ENCODE measurements at regions not wholly inside any gene's neighbourhood (a gene's known extent, or its start where the extent isn't known, plus 50 kb on each side); places are given as distances from the start of the nearest gene placed in this dataset.

DNA sequence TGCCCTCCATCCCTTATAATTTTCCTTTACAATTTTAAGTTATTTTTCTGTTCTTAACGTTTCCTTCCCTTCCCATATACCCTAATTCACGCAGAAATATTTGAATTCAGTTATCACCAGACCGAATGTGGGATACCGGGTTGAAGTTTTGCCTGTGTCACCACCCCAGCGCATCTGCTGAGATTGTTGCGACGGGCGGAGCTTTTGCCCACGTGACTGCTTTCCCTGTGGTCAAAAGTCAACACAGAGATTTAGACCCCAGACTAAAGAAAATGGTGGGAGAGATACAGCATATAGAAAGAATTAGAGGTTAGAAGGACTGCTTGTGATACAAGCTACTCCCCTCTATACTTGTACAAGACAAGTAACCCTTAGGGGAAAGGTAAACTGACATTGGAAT lies 326.4 kb upstream of the CTNND2 start:
- 84% methylated on average over 9 of the region's 9 CpGs; no CpG with 5 or more reads in 1 of the 2 experiments for WGBS, 2 experiments (ENCODE audit: extremely low coverage in 1 of 2, insufficient coverage in 1 of 2, insufficient read length in 1 of 2, insufficient replicate concordance in 2 of 2, low coverage in 1 of 2, low lambda C conversion rate in 2 of 2, missing lambda C conversion rate in 1 of 2)
- POLR2A ChIA-PET (ENCODE audit: partially characterized antibody): no interaction called here

More for the DNA sequence above, 326.4 kb upstream of the CTNND2 start:
- no peak for TF ChIP-seq ZNF274 (IDR thresholded peaks at IDR 0.05; ENCODE audit: borderline replicate concordance, extremely low read depth, low read length)
- no peak for TF ChIP-seq PHF8 (conservative IDR thresholded peaks at IDR 0.05; ENCODE audit: low read depth, low read length)
- TF ChIP-seq TEAD4 (IDR thresholded peaks at IDR 0.05; ENCODE audit: low read depth, low read length): no peak
- TF ChIP-seq POLR2A (IDR thresholded peaks at IDR 0.05; ENCODE audit: control extremely low read depth in 1 of 2, low read depth in 2 of 2, low read length in 2 of 2): no peak
- TF ChIP-seq SP1 (IDR thresholded peaks at IDR 0.05; ENCODE audit: low read depth, low read length): no peak
- TF ChIP-seq EGR1 (IDR thresholded peaks at IDR 0.05; ENCODE audit: borderline replicate concordance, low read depth, low read length): no peak
- Histone ChIP-seq H3K4me1 (replicated peaks in 1 of 4; ENCODE audit: control insufficient read depth in 3 of 4, insufficient read depth in 4 of 4, low read length in 3 of 4) (peaks cover 0 to 3% (median 1%) of the 10 kb centered on the region in 4 experiments; a peak in 1 of 7 replicates), H4K91ac (replicated peaks; ENCODE audit: insufficient read length, low read length) (no peak overlapping the region), H3K36me3 (ENCODE audit: control insufficient read depth in 2 of 4, insufficient read depth in 4 of 4, low read length in 3 of 4) (no peaks in the 10 kb centered on the region; a peak in 1 of 8 replicates), H2BK120ac (replicated peaks; ENCODE audit: low read depth, low read length) (no peak overlapping the region), H3K14ac (ENCODE audit: insufficient read length) (no peak overlapping the region), H3K79me2 (ENCODE audit: control insufficient read depth in 1 of 2, insufficient read depth in 2 of 2, low read length in 2 of 2) (no peaks in the 10 kb centered on the region), H2BK15ac (ENCODE audit: low read length) (no peak overlapping the region), H2BK5ac (ENCODE audit: low read depth, low read length) (no peak overlapping the region), H3K4me2 (ENCODE audit: insufficient read depth in 1 of 2, low read depth in 2 of 2, low read length in 2 of 2) (no peak overlapping the region), H3K56ac (replicated peaks; ENCODE audit: insufficient read length, low read depth, low read length) (no peak overlapping the region), H4K5ac (ENCODE audit: insufficient read length, low read depth, low read length) (no peak overlapping the region), H2AFZ (ENCODE audit: low read length) (no peak overlapping the region), H4K20me1 (replicated peaks in 1 of 2; ENCODE audit: control insufficient read depth in 1 of 2, insufficient read depth in 2 of 2, low read length in 2 of 2) (no peaks in the 10 kb centered on the region), H3K79me1 (ENCODE audit: low read depth, low read length) (no peaks in the 10 kb centered on the region), H2AK5ac (ENCODE audit: low read depth, low read length) (no peak overlapping the region), H3K18ac (ENCODE audit: extremely low read depth, low read length) (no peak overlapping the region), H3K4me3 (ENCODE audit: extremely low read depth in 1 of 4, insufficient read depth in 2 of 4, low read depth in 3 of 4, low read length in 4 of 4) (no peak overlapping the region), H3K9me3 (ENCODE audit: insufficient read depth in 2 of 2, low read depth in 1 of 2, low read length in 1 of 2) (no peaks in the 10 kb centered on the region), H3K27ac (ENCODE audit: low read depth, low read length) (no peak overlapping the region), H3K4ac (replicated peaks; ENCODE audit: insufficient read length, low read depth, low read length) (no peak overlapping the region), H2BK12ac (ENCODE audit: low read depth, low read length) (no peak overlapping the region), H3K9ac (replicated peaks in 1 of 4; ENCODE audit: extremely low read depth in 1 of 4, low read depth in 3 of 4, low read length in 3 of 4) (no peak overlapping the region), H4K8ac (ENCODE audit: extremely low read depth, insufficient read depth, low read length) (no peak overlapping the region; the same call in 1 of the 2 replicates), H2BK20ac (ENCODE audit: low read length) (no peak overlapping the region), H3K27me3 (replicated peaks in 1 of 4; ENCODE audit: control insufficient read depth in 3 of 4, extremely low read depth in 1 of 4, insufficient read depth in 3 of 4, low read length in 3 of 4) (peaks cover 0 to 2% (median 0%) of the 10 kb centered on the region in 4 experiments; a peak in 1 of 7 replicates), H3K23ac (ENCODE audit: insufficient read length) (no peak overlapping the region), H3K23me2 (ENCODE audit: low read depth, low read length) (no peaks in the 10 kb centered on the region)
- DNase-seq (ENCODE audit: low read depth in 1 of 2, low spot score in 2 of 2) (no peak), FAIRE-seq (no peak)
- CTCF ChIA-PET (ENCODE audit: partially characterized antibody): interaction anchor here (0.6 kb wide), 1 partner anchor 42 kb away, joined by 3 read pairs; no protein-coding TSS in a partner anchor

All from H1 (cell line).